ENCODE measurements at regions not wholly inside any gene's neighbourhood (a gene's known extent, or its start where the extent isn't known, plus 50 kb on each side); places are given as distances from the start of the nearest gene placed in this dataset.

GRCh38 chr7:145691377-145691914 lies 425.2 kb upstream of the CNTNAP2 start (continued):
- TF ChIP-seq ZNF331 (CRISPR knock-in tag; IDR thresholded peaks at IDR 0.05; ENCODE audit: low read depth): no peak
- TF ChIP-seq ETS1 (IDR thresholded peaks at IDR 0.05): no peak
- no peak for TF ChIP-seq JUNB (IDR thresholded peaks at IDR 0.05; ENCODE audit: unreplicated experiment)
- TF ChIP-seq NANOG (IDR thresholded peaks at IDR 0.05; ENCODE audit: borderline replicate concordance): no peak
- no peak for TF ChIP-seq CREB1 (CRISPR knock-in tag; IDR thresholded peaks at IDR 0.05; ENCODE audit: low read depth)

GRCh38 chr7:145681646-145682045 lies 435.0 kb upstream of the CNTNAP2 start:
- Histone ChIP-seq H3K27me3 (ENCODE audit: insufficient read depth) (no peaks in the 10 kb centered on the region), H3K9me2 (ENCODE audit: insufficient read depth) (no peaks in the 10 kb centered on the region), H3K79me2 (replicated peaks; ENCODE audit: insufficient read depth) (no peaks in the 10 kb centered on the region), H3F3A (replicated peaks; ENCODE audit: low read depth) (no peaks in the 10 kb centered on the region), H3K27ac (ENCODE audit: low read depth) (no peak overlapping the region), H3K4me1 (ENCODE audit: insufficient read depth) (no peaks in the 10 kb centered on the region), H4K20me1 (replicated peaks; ENCODE audit: insufficient read depth) (no peaks in the 10 kb centered on the region), H3K36me3 (ENCODE audit: insufficient read depth) (peaks cover 6% of the 10 kb centered on the region), H3K4me3 (no peak overlapping the region), H2AFZ (no peak overlapping the region), H3K4me2 (no peak overlapping the region)
- H3K36me3 Mint-ChIP-seq (ENCODE audit: low read depth): peaks cover 5% of the 10 kb centered on the region; the same call in 2 of the 3 replicates
- H3K27me3 Mint-ChIP-seq (ENCODE audit: insufficient read depth, low read depth, poor library complexity): peaks cover 1% of the 10 kb centered on the region
- H3K27ac Mint-ChIP-seq: no peak overlapping the region
- DNase-seq (ENCODE audit: low spot score): no peak
- H3K9me3 Mint-ChIP-seq: peaks cover 84% of the 10 kb centered on the region
- ATAC-seq: no peak
- TF ChIP-seq, protein P1, sequence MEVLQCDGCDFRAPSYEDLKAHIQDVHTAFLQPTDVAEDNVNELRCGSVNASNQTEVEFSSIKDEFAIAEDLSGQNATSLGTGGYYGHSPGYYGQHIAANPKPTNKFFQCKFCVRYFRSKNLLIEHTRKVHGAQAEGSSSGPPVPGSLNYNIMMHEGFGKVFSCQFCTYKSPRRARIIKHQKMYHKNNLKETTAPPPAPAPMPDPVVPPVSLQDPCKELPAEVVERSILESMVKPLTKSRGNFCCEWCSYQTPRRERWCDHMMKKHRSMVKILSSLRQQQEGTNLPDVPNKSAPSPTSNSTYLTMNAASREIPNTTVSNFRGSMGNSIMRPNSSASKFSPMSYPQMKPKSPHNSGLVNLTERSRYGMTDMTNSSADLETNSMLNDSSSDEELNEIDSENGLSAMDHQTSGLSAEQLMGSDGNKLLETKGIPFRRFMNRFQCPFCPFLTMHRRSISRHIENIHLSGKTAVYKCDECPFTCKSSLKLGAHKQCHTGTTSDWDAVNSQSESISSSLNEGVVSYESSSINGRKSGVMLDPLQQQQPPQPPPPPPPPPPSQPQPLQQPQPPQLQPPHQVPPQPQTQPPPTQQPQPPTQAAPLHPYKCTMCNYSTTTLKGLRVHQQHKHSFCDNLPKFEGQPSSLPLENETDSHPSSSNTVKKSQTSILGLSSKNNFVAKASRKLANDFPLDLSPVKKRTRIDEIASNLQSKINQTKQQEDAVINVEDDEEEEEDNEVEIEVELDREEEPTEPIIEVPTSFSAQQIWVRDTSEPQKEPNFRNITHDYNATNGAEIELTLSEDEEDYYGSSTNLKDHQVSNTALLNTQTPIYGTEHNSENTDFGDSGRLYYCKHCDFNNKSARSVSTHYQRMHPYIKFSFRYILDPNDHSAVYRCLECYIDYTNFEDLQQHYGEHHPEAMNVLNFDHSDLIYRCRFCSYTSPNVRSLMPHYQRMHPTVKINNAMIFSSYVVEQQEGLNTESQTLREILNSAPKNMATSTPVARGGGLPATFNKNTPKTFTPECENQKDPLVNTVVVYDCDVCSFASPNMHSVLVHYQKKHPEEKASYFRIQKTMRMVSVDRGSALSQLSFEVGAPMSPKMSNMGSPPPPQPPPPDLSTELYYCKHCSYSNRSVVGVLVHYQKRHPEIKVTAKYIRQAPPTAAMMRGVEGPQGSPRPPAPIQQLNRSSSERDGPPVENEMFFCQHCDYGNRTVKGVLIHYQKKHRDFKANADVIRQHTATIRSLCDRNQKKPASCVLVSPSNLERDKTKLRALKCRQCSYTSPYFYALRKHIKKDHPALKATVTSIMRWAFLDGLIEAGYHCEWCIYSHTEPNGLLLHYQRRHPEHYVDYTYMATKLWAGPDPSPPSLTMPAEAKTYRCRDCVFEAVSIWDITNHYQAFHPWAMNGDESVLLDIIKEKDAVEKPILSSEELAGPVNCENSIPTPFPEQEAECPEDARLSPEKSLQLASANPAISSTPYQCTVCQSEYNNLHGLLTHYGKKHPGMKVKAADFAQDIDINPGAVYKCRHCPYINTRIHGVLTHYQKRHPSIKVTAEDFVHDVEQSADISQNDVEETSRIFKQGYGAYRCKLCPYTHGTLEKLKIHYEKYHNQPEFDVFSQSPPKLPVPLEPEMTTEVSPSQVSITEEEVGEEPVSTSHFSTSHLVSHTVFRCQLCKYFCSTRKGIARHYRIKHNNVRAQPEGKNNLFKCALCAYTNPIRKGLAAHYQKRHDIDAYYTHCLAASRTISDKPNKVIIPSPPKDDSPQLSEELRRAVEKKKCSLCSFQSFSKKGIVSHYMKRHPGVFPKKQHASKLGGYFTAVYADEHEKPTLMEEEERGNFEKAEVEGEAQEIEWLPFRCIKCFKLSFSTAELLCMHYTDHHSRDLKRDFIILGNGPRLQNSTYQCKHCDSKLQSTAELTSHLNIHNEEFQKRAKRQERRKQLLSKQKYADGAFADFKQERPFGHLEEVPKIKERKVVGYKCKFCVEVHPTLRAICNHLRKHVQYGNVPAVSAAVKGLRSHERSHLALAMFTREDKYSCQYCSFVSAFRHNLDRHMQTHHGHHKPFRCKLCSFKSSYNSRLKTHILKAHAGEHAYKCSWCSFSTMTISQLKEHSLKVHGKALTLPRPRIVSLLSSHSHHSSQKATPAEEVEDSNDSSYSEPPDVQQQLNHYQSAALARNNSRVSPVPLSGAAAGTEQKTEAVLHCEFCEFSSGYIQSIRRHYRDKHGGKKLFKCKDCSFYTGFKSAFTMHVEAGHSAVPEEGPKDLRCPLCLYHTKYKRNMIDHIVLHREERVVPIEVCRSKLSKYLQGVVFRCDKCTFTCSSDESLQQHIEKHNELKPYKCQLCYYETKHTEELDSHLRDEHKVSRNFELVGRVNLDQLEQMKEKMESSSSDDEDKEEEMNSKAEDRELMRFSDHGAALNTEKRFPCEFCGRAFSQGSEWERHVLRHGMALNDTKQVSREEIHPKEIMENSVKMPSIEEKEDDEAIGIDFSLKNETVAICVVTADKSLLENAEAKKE (CRISPR knock-in tag; IDR thresholded peaks at IDR 0.05): no peak
- no peaks in the 10 kb centered on the region for H3K4me1 Mint-ChIP-seq
- no peak overlapping the region for H3K4me3 Mint-ChIP-seq

All from GM23338 (cell line).